GM18517 (cell line): ENCODE measurements at regions not wholly inside any gene's neighbourhood (a gene's known extent, or its start where the extent isn't known, plus 50 kb on each side); places are given as distances from the start of the nearest gene placed in this dataset.
"Not testable (repeated sequence)": the region's sequence is repeated elsewhere in the genome, so short reads cannot be mapped to it uniquely, and the experiment has no call there.

ENCODE experiments used
- ATAC-seq: cut with Tn5 transposase; IDR thresholded peaks from one replicate; pipeline ENCODE4 v1.9.1; 2021; ENCODE audit warnings: mild to moderate bottlenecking, moderate library complexity; ENCODE audit not compliant: unreplicated experiment

- not testable (repeated sequence) for ATAC-seq
Measured at GRCh38 chr21:14009238-14009981, 201.3 kb downstream of the LIPI start.

GRCh38 chr21:14008436-14008835, 202.3 kb downstream of the LIPI start:
- ATAC-seq: not testable (repeated sequence)

GRCh38 chr21:14008006-14008405, 202.7 kb downstream of the LIPI start:
- not testable (repeated sequence) for ATAC-seq

- not testable (repeated sequence) for ATAC-seq
Measured at GRCh38 chr21:14006144-14006543, 204.6 kb downstream of the LIPI start.

GRCh38 chr21:13986996-13987958, 223.5 kb downstream of the LIPI start:
- not testable (repeated sequence) for ATAC-seq

GRCh38 chr21:13985865-13986863, 224.6 kb downstream of the LIPI start:
- not testable (repeated sequence) for ATAC-seq

GRCh38 chr21:13985137-13985864, 225.5 kb downstream of the LIPI start:
- ATAC-seq: not testable (repeated sequence)

- not testable (repeated sequence) for ATAC-seq
Measured at GRCh38 chr21:13984728-13985127, 226.0 kb downstream of the LIPI start.

GRCh38 chr21:13981176-13982087, 229.3 kb downstream of the LIPI start:
- ATAC-seq: not testable (repeated sequence)

GRCh38 chr21:13980115-13980662, 230.6 kb downstream of the LIPI start:
- ATAC-seq: not testable (repeated sequence)

GRCh38 chr21:13979608-13980007, 231.1 kb downstream of the LIPI start:
- ATAC-seq: not testable (repeated sequence)

GRCh38 chr21:13974582-13974981, 236.2 kb downstream of the LIPI start:
- ATAC-seq: not testable (repeated sequence)

- ATAC-seq: not testable (repeated sequence)
Measured at GRCh38 chr21:13969853-13970252, 240.9 kb downstream of the LIPI start.

- ATAC-seq: not testable (repeated sequence)
Measured at GRCh38 chr21:13969002-13969401, 241.8 kb downstream of the LIPI start.

GRCh38 chr21:13963259-13963658, 247.5 kb downstream of the LIPI start:
- ATAC-seq: not testable (repeated sequence)

- ATAC-seq: no peak
Measured at GRCh38 chr21:13937236-13937635, 273.5 kb downstream of the LIPI start.

GRCh38 chr21:13936033-13936937, 274.5 kb downstream of the LIPI start:
- ATAC-seq: not testable (repeated sequence)
